ENCODE measurements at regions not wholly inside any gene's neighbourhood (a gene's known extent, or its start where the extent isn't known, plus 50 kb on each side); places are given as distances from the start of the nearest gene placed in this dataset.
"Not testable (repeated sequence)": the region's sequence is repeated elsewhere in the genome, so short reads cannot be mapped to it uniquely, and the experiment has no call there.

DNA sequence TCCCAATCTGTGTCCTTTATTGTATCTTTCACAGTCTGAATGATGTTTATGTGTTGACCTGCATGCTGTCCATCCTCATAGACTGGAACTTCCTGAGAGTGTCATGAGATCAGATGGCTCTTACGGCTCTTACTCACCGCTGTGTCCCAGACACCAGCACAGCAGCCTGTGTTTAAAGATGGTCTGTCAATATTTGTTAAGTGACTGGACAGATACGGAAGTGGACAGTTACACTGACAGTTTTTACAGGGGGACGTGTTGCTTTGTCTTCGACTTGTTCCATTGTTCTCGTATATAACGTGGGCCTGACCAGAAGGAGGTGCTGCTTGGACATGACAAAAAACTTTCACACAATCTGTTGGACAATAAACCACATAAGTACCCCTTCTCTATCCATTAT lies 342.6 kb downstream of the PREX1 start:
- H3K4me1 ChIP-seq (ENCODE audit: control insufficient read depth, insufficient read depth, low read length) = peaks cover 17% of the 10 kb centered on the region
- H3K27ac ChIP-seq (ENCODE audit: control insufficient read depth, insufficient read depth); H2AFZ ChIP-seq (ENCODE audit: control insufficient read depth, low read depth, low read length); DNase-seq (ENCODE audit: low read depth, low spot score); H3K79me2 ChIP-seq (ENCODE audit: control insufficient read depth, insufficient read depth, low read length); H3K27me3 ChIP-seq (replicated peaks in 1 of 2; ENCODE audit: control insufficient read depth in 2 of 2, insufficient read depth in 2 of 2, low read length in 1 of 2); H3K4me2 ChIP-seq (ENCODE audit: control insufficient read depth, insufficient read depth); FAIRE-seq; H4K20me1 ChIP-seq (ENCODE audit: control insufficient read depth, insufficient read depth); H3K36me3 ChIP-seq (ENCODE audit: control insufficient read depth in 2 of 2, insufficient read depth in 2 of 2, low read length in 1 of 2); H3K9me3 ChIP-seq (replicated peaks; ENCODE audit: control insufficient read depth, insufficient read depth, low read length); H3K9ac ChIP-seq (ENCODE audit: control insufficient read depth, insufficient read depth, low read length); POLR2A ChIA-PET; in situ Hi-C loops (cut with MboI); ATAC-seq; H3K4me3 ChIP-seq; BruUV-seq (replicated peaks): not testable (repeated sequence)
- intact Hi-C loops (cut with micrococcal nuclease; ENCODE audit: unreplicated experiment) = loop anchor here (10.0 kb wide), 1 partner anchor 120 kb away; no protein-coding TSS in a partner anchor
- TF ChIP-seq RAD21 (IDR thresholded peaks at IDR 0.05; ENCODE audit: insufficient read depth, low read depth, low read length) = 0 out of 2 replicates have a peak, but pooled peaks have one; percentile 5
- 53% methylated on average over 7 of the region's 7 CpGs for WGBS (ENCODE audit: insufficient coverage, insufficient replicate concordance, low lambda C conversion rate, missing lambda C conversion rate)
- RAD21 ChIA-PET (ENCODE audit: unreplicated experiment) = interaction anchor here (0.7 to 1.3 kb wide), 2 partner anchors 135 to 138 kb away, joined by 3 to 4 read pairs; no protein-coding TSS in a partner anchor
- CTCF ChIA-PET = interaction anchor here (0.9 kb wide), 1 partner anchor 11 kb away, joined by 3 read pairs; no protein-coding TSS in a partner anchor
- SMC1A ChIA-PET (ENCODE audit: uncharacterized antibody, unreplicated experiment) = interaction anchor here (1.3 kb wide), 1 partner anchor 135 kb away, joined by 5 read pairs; no protein-coding TSS in a partner anchor

DNA sequence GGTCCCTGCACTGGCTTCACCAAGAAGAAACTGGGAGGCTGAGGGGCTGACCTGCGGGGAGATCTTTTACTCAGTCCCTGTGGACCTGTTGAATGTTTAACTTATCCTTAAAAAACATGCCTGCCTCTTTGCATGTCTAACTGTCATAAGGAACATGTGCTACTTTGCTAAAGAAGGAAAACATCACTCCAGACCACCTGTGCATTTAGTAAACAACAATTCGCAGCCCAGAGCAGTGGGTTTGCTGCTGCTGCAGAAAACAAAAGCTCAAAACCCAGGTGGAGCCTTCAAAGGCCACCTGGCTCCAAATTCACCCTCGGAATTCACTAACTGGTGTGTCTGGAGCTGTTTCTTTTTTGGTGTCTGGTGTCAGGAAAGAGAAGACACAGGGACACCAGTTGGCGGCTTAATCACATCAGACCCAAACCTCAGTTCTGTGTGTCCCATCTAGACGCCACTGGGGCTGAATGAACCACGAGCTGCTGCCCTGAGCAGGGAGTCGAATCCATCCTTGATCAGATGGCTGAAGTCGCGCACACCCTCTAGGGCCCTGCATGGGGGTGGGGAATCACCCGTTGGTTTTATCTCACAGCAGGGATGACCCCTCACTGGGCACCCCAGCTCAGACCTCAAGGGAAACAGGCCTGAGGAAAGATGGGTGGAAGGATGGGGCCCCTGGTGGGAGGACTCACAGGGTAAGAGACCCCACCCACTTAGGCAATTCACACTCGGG lies 344.3 kb downstream of the PREX1 start:
- FAIRE-seq (no peak), DNase-seq (ENCODE audit: low read depth, low spot score) (no peak), ATAC-seq (no peak)
- peaks cover 13% of the 10 kb centered on the region for H3K4me1 ChIP-seq (ENCODE audit: control insufficient read depth, insufficient read depth, low read length)
- ChIA-PET RAD21 (ENCODE audit: unreplicated experiment) (interaction anchor here (1.0 to 1.9 kb wide), 3 partner anchors 29 to 137 kb away, joined by 3 to 5 read pairs (median 3); no protein-coding TSS in a partner anchor), SMC1A (ENCODE audit: uncharacterized antibody, unreplicated experiment) (interaction anchor here (0.8 to 2.0 kb wide), 5 partner anchors 11 to 120 kb away, joined by 3 to 9 read pairs (median 5); no protein-coding TSS in a partner anchor), POLR2A (no interaction called here), CTCF (interaction anchor here (0.6 to 1.5 kb wide), 4 partner anchors 9 to 356 kb away, joined by 3 to 8 read pairs (median 3); no protein-coding TSS in a partner anchor)
- no peak overlapping the region for H3K4me3 ChIP-seq
- no peaks in the 10 kb centered on the region for H4K20me1 ChIP-seq (ENCODE audit: control insufficient read depth, insufficient read depth)
- BruUV-seq (replicated peaks) = no TSS peak
- H3K79me2 ChIP-seq (ENCODE audit: control insufficient read depth, insufficient read depth, low read length) = no peaks in the 10 kb centered on the region
- intact Hi-C loops (cut with micrococcal nuclease; ENCODE audit: unreplicated experiment) (loop anchor here (5.0 to 10.0 kb wide), 2 partner anchors 119 to 139 kb away; no protein-coding TSS in a partner anchor), in situ Hi-C loops (cut with MboI) (no loop called here)
- H3K36me3 ChIP-seq (ENCODE audit: control insufficient read depth in 2 of 2, insufficient read depth in 2 of 2, low read length in 1 of 2) = no peaks in the 10 kb centered on the region
- 49% methylated on average over 11 of the region's 11 CpGs for WGBS (ENCODE audit: insufficient coverage, insufficient replicate concordance, low lambda C conversion rate, missing lambda C conversion rate)
- H3K27ac ChIP-seq (ENCODE audit: control insufficient read depth, insufficient read depth) = no peak overlapping the region
- no peak overlapping the region for H2AFZ ChIP-seq (ENCODE audit: control insufficient read depth, low read depth, low read length)
- H3K27me3 ChIP-seq (replicated peaks in 1 of 2; ENCODE audit: control insufficient read depth in 2 of 2, insufficient read depth in 2 of 2, low read length in 1 of 2) = no peaks in the 10 kb centered on the region
- H3K9ac ChIP-seq (ENCODE audit: control insufficient read depth, insufficient read depth, low read length) = no peak overlapping the region
- no peak overlapping the region for H3K4me2 ChIP-seq (ENCODE audit: control insufficient read depth, insufficient read depth)
- no peaks in the 10 kb centered on the region for H3K9me3 ChIP-seq (replicated peaks; ENCODE audit: control insufficient read depth, insufficient read depth, low read length)
- TF ChIP-seq RCOR1 (conservative IDR thresholded peaks at IDR 0.05; ENCODE audit: low read depth, low read length) (no peak), IRF4 (IDR thresholded peaks at IDR 0.05; ENCODE audit: low read depth, low read length) (no peak), YY1 (IDR thresholded peaks at IDR 0.05; ENCODE audit: low read depth, low read length) (no peak), NFYA (IDR thresholded peaks at IDR 0.05; ENCODE audit: borderline replicate concordance, low read depth, low read length) (no peak), POLR2AphosphoS5 (IDR thresholded peaks at IDR 0.05; ENCODE audit: low read length) (no peak), CBX5 (IDR thresholded peaks at IDR 0.05; ENCODE audit: low read depth) (no peak)
- TF ChIP-seq, protein P1, sequence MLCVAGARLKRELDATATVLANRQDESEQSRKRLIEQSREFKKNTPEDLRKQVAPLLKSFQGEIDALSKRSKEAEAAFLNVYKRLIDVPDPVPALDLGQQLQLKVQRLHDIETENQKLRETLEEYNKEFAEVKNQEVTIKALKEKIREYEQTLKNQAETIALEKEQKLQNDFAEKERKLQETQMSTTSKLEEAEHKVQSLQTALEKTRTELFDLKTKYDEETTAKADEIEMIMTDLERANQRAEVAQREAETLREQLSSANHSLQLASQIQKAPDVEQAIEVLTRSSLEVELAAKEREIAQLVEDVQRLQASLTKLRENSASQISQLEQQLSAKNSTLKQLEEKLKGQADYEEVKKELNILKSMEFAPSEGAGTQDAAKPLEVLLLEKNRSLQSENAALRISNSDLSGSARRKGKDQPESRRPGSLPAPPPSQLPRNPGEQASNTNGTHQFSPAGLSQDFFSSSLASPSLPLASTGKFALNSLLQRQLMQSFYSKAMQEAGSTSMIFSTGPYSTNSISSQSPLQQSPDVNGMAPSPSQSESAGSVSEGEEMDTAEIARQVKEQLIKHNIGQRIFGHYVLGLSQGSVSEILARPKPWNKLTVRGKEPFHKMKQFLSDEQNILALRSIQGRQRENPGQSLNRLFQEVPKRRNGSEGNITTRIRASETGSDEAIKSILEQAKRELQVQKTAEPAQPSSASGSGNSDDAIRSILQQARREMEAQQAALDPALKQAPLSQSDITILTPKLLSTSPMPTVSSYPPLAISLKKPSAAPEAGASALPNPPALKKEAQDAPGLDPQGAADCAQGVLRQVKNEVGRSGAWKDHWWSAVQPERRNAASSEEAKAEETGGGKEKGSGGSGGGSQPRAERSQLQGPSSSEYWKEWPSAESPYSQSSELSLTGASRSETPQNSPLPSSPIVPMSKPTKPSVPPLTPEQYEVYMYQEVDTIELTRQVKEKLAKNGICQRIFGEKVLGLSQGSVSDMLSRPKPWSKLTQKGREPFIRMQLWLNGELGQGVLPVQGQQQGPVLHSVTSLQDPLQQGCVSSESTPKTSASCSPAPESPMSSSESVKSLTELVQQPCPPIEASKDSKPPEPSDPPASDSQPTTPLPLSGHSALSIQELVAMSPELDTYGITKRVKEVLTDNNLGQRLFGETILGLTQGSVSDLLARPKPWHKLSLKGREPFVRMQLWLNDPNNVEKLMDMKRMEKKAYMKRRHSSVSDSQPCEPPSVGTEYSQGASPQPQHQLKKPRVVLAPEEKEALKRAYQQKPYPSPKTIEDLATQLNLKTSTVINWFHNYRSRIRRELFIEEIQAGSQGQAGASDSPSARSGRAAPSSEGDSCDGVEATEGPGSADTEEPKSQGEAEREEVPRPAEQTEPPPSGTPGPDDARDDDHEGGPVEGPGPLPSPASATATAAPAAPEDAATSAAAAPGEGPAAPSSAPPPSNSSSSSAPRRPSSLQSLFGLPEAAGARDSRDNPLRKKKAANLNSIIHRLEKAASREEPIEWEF (IDR thresholded peaks at IDR 0.05; ENCODE audit: insufficient replicate concordance, low read depth, low read length) = no peak
- TF ChIP-seq, protein P2, sequence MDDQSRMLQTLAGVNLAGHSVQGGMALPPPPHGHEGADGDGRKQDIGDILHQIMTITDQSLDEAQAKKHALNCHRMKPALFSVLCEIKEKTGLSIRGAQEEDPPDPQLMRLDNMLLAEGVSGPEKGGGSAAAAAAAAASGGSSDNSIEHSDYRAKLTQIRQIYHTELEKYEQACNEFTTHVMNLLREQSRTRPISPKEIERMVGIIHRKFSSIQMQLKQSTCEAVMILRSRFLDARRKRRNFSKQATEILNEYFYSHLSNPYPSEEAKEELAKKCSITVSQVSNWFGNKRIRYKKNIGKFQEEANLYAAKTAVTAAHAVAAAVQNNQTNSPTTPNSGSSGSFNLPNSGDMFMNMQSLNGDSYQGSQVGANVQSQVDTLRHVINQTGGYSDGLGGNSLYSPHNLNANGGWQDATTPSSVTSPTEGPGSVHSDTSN (IDR thresholded peaks at IDR 0.05; ENCODE audit: insufficient replicate concordance, low read depth, low read length) = no peak
